GM12878 (cell line): ENCODE measurements at regions not wholly inside any gene's neighbourhood (a gene's known extent, or its start where the extent isn't known, plus 50 kb on each side); places are given as distances from the start of the nearest gene placed in this dataset.

Experiments used
- ATAC-seq: fragments of 200-7000 bp; cut with Tn5 transposase; 3 replicates; pipeline ENCODE4 v1.9.1; 2020; ENCODE audit warnings: mild to moderate bottlenecking, moderate library complexity
- BruUV-seq: library from RNA; stranded (reverse); fragments of 400-500 nt; replicated peaks from 2 replicates; lab custom pipeline; 2021; lab: Mats Ljungman, UMichigan
- CTCF ChIA-PET: fragments of 300-600 bp; sonication (Branson Sonifier 250); formaldehyde crosslinking; extraction: SDS; loops from one replicate; lab custom pipeline; 2021; ENCODE audit warnings: inconsistent platforms; lab: Yijun Ruan, JAX
- POLR2A ChIA-PET: fragments of 350-600 bp; formaldehyde crosslinking; extraction: SDS; loops from one replicate; lab custom pipeline; 2021; ENCODE audit warnings: inconsistent platforms; lab: Charles Lee
- RAD21 ChIA-PET: fragments of 300-600 bp; sonication (Branson Sonifier 250); formaldehyde crosslinking; loops from one replicate; lab custom pipeline; 2023; ENCODE audit warnings: antibody characterized with exemption; ENCODE audit not compliant: unreplicated experiment; lab: Charles Lee
- SMC1A ChIA-PET: fragments of 300-600 bp; sonication (Branson Sonifier 250); formaldehyde crosslinking; loops from one replicate; lab custom pipeline; 2023; ENCODE audit not compliant: unreplicated experiment, uncharacterized antibody; lab: Charles Lee
- DNase-seq: peaks from one replicate; pipeline ENCODE4 v3.0.0-alpha.2; 2011; ENCODE audit warnings: low read depth, low spot score
- FAIRE-seq: peaks from 3 replicates; lab custom pipeline; 2011; peaks lifted over from hg19 to GRCh38; lab: Jason Lieb, UNC
- H2AFZ ChIP-seq: 2 replicates; pipeline ENCODE4 v1.6.0; 2011; ENCODE audit warnings: low read depth, low read length, control low read depth; ENCODE audit not compliant: control insufficient read depth
- H3K27ac ChIP-seq: 2 replicates; pipeline ENCODE4 v1.5.1; 2011; ENCODE audit warnings: control low read depth; ENCODE audit not compliant: control insufficient read depth, insufficient read depth
- H3K27me3 ChIP-seq, 2 experiments: replicated peaks in 1 of 2; 2 replicates each; pipeline versions ENCODE4 v1.6.0 to v1.6.1; 2011; ENCODE audit warnings: low read length in 1 of 2; ENCODE audit not compliant: control insufficient read depth in 2 of 2, insufficient read depth in 2 of 2
- H3K36me3 ChIP-seq, 2 experiments: 2 replicates each; pipeline ENCODE4 v1.5.1; 2011; ENCODE audit warnings: low read length in 1 of 2; ENCODE audit not compliant: control insufficient read depth in 2 of 2, insufficient read depth in 2 of 2
- H3K4me1 ChIP-seq: 2 replicates; pipeline ENCODE4 v1.6.1; 2011; ENCODE audit warnings: mild to moderate bottlenecking, low read length, moderate library complexity, mixed read lengths; ENCODE audit not compliant: control insufficient read depth, insufficient read depth
- H3K4me2 ChIP-seq: 2 replicates; pipeline ENCODE4 v1.6.0; 2011; ENCODE audit warnings: control low read depth; ENCODE audit not compliant: control insufficient read depth, insufficient read depth
- H3K4me3 ChIP-seq: fragments of 200-600 bp; sonication (generic); 2 replicates; pipeline ENCODE4 v1.5.1; 2016
- H3K79me2 ChIP-seq: 2 replicates; pipeline ENCODE4 v1.6.0; 2011; ENCODE audit warnings: low read length; ENCODE audit not compliant: control insufficient read depth, insufficient read depth
- H3K9ac ChIP-seq: 2 replicates; pipeline ENCODE4 v1.8.0; 2011; ENCODE audit warnings: low read length, control low read depth, mixed read lengths; ENCODE audit not compliant: control insufficient read depth, insufficient read depth
- H3K9me3 ChIP-seq: replicated peaks from 3 replicates; pipeline ENCODE4 v1.5.1; 2011; ENCODE audit warnings: mild to moderate bottlenecking, low read length; ENCODE audit not compliant: control insufficient read depth, insufficient read depth
- H4K20me1 ChIP-seq: 2 replicates; pipeline ENCODE4 v1.6.0; 2011; ENCODE audit not compliant: control insufficient read depth, insufficient read depth
- CBX3 ChIP-seq: fragments of 200-600 bp; sonication (generic); IDR thresholded peaks from 2 replicates; pipeline ENCODE4 v1.6.1; 2016; ENCODE audit warnings: low read depth, borderline replicate concordance
- DPF2 ChIP-seq: fragments of 450-650 bp; IDR thresholded peaks from 2 replicates; pipeline ENCODE4 v1.6.1; 2017; ENCODE audit warnings: mild to moderate bottlenecking
- E2F4 ChIP-seq: IDR thresholded peaks from 2 replicates; pipeline ENCODE4 v1.6.1; 2012; ENCODE audit warnings: low read depth, low read length, improper control_type of control experiment
- ELK1 ChIP-seq: IDR thresholded peaks from 2 replicates; pipeline ENCODE4 v1.6.1; 2012; ENCODE audit warnings: low read depth, low read length, improper control_type of control experiment
- IRF4 ChIP-seq: IDR thresholded peaks from 2 replicates; pipeline ENCODE4 v1.6.1; 2011; ENCODE audit warnings: low read depth, low read length
- NBN ChIP-seq: fragments of 450-650 bp; IDR thresholded peaks from 2 replicates; pipeline ENCODE4 v1.6.1; 2016
- NR2C2 ChIP-seq: IDR thresholded peaks from 2 replicates; pipeline ENCODE4 v1.6.1; 2011; ENCODE audit warnings: borderline replicate concordance, low read depth; ENCODE audit not compliant: control insufficient read depth, insufficient read length
- PBX3 ChIP-seq: IDR thresholded peaks from 2 replicates; pipeline ENCODE4 v1.6.1; 2011; ENCODE audit warnings: mild to moderate bottlenecking, low read depth, low read length, moderate library complexity; ENCODE audit not compliant: insufficient replicate concordance
- PKNOX1 ChIP-seq: fragments of 450-650 bp; IDR thresholded peaks from 2 replicates; pipeline ENCODE4 v1.6.1; 2016; ENCODE audit warnings: mild to moderate bottlenecking
- REST ChIP-seq: IDR thresholded peaks from 2 replicates; pipeline ENCODE4 v1.6.1; 2012; ENCODE audit warnings: mild to moderate bottlenecking, low read depth, low read length
- SIN3A ChIP-seq: IDR thresholded peaks from 2 replicates; pipeline ENCODE4 v1.6.1; 2012; ENCODE audit warnings: low read depth, low read length, improper control_type of control experiment
- SREBF1 ChIP-seq: IDR thresholded peaks from 2 replicates; pipeline ENCODE4 v1.6.1; 2012; ENCODE audit warnings: mild to moderate bottlenecking, low read length
- SREBF2 ChIP-seq: IDR thresholded peaks from 2 replicates; pipeline ENCODE4 v1.6.1; 2012; ENCODE audit warnings: mild to moderate bottlenecking, low read length
- TAF1 ChIP-seq: IDR thresholded peaks from 2 replicates; pipeline ENCODE4 v1.6.1; 2011; ENCODE audit warnings: mild to moderate bottlenecking, low read depth, low read length, borderline replicate concordance
- USF2 ChIP-seq: IDR thresholded peaks from 2 replicates; pipeline ENCODE4 v1.6.1; 2011; ENCODE audit warnings: low read depth, low read length, improper control_type of control experiment, borderline replicate concordance
- ZNF274 ChIP-seq: IDR thresholded peaks from one replicate; pipeline ENCODE4 v1.8.0; 2011; ENCODE audit not compliant: insufficient read length, insufficient read depth
- ZNF384 ChIP-seq: IDR thresholded peaks from 2 replicates; pipeline ENCODE4 v1.6.1; 2012; ENCODE audit warnings: low read depth, mild to moderate bottlenecking, low read length, improper control_type of control experiment, borderline replicate concordance
- WGBS: methylation state at CpG from one replicate; pipeline ENCODE4 v1.1.6; 2016; ENCODE audit warnings: low lambda C conversion rate; ENCODE audit not compliant: insufficient replicate concordance, insufficient coverage; ENCODE audit errors: missing lambda C conversion rate; 5-methylcytosine and 5-hydroxymethylcytosine counted together
- in situ Hi-C: fragments of 300-500 bp; cut with MboI; formaldehyde crosslinking; loops from 9 replicates; pipeline ENCODE4 v1.14.3; 2018; ENCODE audit warnings: mixed read lengths
- intact Hi-C: fragments of 100-400 bp; cut with micrococcal nuclease; formaldehyde crosslinking; loops from one replicate; pipeline ENCODE4 v1.14.2; 2022; ENCODE audit not compliant: unreplicated experiment

GRCh38 chr2:184336688-184337087 lies 261.6 kb upstream of the ZNF804A start:
- Histone ChIP-seq H3K4me3 (no peak overlapping the region), H2AFZ (no peak overlapping the region), H3K9ac (no peak overlapping the region), H3K4me2 (no peak overlapping the region), H3K27me3 (no peaks in the 10 kb centered on the region), H3K9me3 (no peaks in the 10 kb centered on the region), H3K36me3 (no peaks in the 10 kb centered on the region), H3K4me1 (no peaks in the 10 kb centered on the region), H4K20me1 (no peaks in the 10 kb centered on the region), H3K79me2 (no peaks in the 10 kb centered on the region), H3K27ac (no peak overlapping the region)
- DNase-seq (no peak), FAIRE-seq (no peak), ATAC-seq (no peak)
- no TSS peak for BruUV-seq
- ChIA-PET RAD21 (no interaction called here), POLR2A (no interaction called here), SMC1A (no interaction called here), CTCF (no interaction called here)
- intact Hi-C loops: no loop called here
- WGBS: 0% methylated on average over 1 of the region's 1 CpG
- in situ Hi-C loops: no loop called here
- TF ChIP-seq NR2C2 (no peak), PKNOX1 (no peak), SREBF1 (no peak), ELK1 (no peak), DPF2 (no peak), SREBF2 (no peak), TAF1 (no peak), ZNF274 (no peak), IRF4 (no peak), PBX3 (no peak), REST (no peak), ZNF384 (no peak), SIN3A (no peak), USF2 (no peak), CBX3 (no peak), NBN (no peak), E2F4 (no peak)
